Psoas muscle (tissue), 7 donors: ENCODE measurements at regions not wholly inside any gene's neighbourhood (a gene's known extent, or its start where the extent isn't known, plus 50 kb on each side); places are given as distances from the start of the nearest gene placed in this dataset.

Experiments used
- ATAC-seq, 4 donors: fragments of 200-7000 bp; cut with Tn5 transposase; one replicate each; pipeline ENCODE4 v1.9.1; 2020; ENCODE audit warnings: moderate library complexity in 3 of 4, mild to moderate bottlenecking in 2 of 4
- DNase-seq, 2 donors: peaks; one replicate each; pipeline ENCODE4 v3.0.0-alpha.2; 2020
- H3K27ac ChIP-seq: fragments of 200-600 bp; one replicate; pipeline ENCODE4 v1.8.0; 2022
- H3K27me3 ChIP-seq, 3 donors: fragments of 200-600 bp in 1 of 3; one replicate each; pipeline versions ENCODE4 v1.6.1 to v1.8.0; 2013 to 2022; ENCODE audit warnings: low read length in 2 of 3, mild to moderate bottlenecking in 2 of 3, moderate library complexity in 1 of 3; ENCODE audit not compliant: insufficient read depth in 3 of 3
- H3K36me3 ChIP-seq, 2 donors: fragments of 200-600 bp in 1 of 2; one replicate each; pipeline versions ENCODE4 v1.6.1 to v1.8.0; 2013 to 2022; ENCODE audit warnings: low read depth in 1 of 2, mild to moderate bottlenecking in 1 of 2, moderate library complexity in 1 of 2; ENCODE audit not compliant: insufficient read depth in 1 of 2
- H3K4me1 ChIP-seq: fragments of 200-600 bp; one replicate; pipeline ENCODE4 v1.8.0; 2022
- H3K4me3 ChIP-seq: fragments of 200-600 bp; one replicate; pipeline ENCODE4 v1.8.0; 2022; ENCODE audit warnings: mild to moderate bottlenecking
- H3K9me3 ChIP-seq: fragments of 200-600 bp; one replicate; pipeline ENCODE4 v1.8.0; 2022
- WGBS, 3 donors: extraction: QIAGEN DNeasy Blood & Tissue Kit; methylation state at CpG; one replicate each; pipeline versions ENCODE4 v1.1.6 to v1.1.7; 2013; 5-methylcytosine and 5-hydroxymethylcytosine counted together
- intact Hi-C, 2 donors: fragments of 100-400 bp; cut with DNase I; formaldehyde crosslinking; loops; one replicate each; pipeline versions ENCODE4 v1.11.0 to v1.14.2; 2022
- TF ChIP-seq, protein P1 (sequence below): fragments of 200-600 bp; IDR thresholded peaks from one replicate; pipeline ENCODE4 v1.8.0; 2022; ENCODE audit warnings: antibody characterized with exemption
- donor health status: healthy with polysubstance abuse.
- donor health status: DM: no; HTN: no; CAD: no; lungs with moderate emphysema.
- donor health status: Bipolar disorder and iron deficiency.
- donor health status: healthy.
- donor health status: DM: yes; HTN: yes; CAD: no.
- donor health status: DM: no; HTN: no; CAD: no.
- donor health status: DM: yes; HTN: yes; CAD: no.

DNA sequence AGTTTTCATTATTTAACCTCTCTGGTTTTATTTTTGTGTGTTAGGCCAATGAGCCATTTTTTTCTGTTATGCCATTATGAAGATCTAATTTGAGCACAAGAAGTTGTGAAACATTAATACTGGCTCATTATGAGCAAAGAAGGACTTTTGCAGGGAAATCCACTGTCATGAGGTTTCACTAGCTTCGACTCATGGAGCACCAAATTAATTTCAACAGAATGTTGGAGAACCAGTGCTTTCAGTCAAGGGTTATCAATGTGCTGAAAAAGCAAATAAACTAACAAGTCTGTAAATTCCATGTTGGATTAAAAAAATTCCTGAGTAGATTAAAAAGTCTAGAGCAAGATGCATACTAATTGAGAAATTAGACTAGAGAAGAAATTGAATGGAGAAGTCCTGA lies 594.2 kb upstream of the FZD8 start:
- intact Hi-C loops, result no loop called here
- ATAC-seq (no peak), DNase-seq (no peak)
- TF ChIP-seq, protein P1, sequence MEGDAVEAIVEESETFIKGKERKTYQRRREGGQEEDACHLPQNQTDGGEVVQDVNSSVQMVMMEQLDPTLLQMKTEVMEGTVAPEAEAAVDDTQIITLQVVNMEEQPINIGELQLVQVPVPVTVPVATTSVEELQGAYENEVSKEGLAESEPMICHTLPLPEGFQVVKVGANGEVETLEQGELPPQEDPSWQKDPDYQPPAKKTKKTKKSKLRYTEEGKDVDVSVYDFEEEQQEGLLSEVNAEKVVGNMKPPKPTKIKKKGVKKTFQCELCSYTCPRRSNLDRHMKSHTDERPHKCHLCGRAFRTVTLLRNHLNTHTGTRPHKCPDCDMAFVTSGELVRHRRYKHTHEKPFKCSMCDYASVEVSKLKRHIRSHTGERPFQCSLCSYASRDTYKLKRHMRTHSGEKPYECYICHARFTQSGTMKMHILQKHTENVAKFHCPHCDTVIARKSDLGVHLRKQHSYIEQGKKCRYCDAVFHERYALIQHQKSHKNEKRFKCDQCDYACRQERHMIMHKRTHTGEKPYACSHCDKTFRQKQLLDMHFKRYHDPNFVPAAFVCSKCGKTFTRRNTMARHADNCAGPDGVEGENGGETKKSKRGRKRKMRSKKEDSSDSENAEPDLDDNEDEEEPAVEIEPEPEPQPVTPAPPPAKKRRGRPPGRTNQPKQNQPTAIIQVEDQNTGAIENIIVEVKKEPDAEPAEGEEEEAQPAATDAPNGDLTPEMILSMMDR, result no peak
- Histone ChIP-seq H3K4me1 (no peaks in the 10 kb centered on the region), H3K27ac (no peak overlapping the region), H3K4me3 (no peak overlapping the region), H3K9me3 (peaks cover 12% of the 10 kb centered on the region), H3K36me3 (no peaks in the 10 kb centered on the region), H3K27me3 (no peaks in the 10 kb centered on the region)
- WGBS, 3 donors, result 77 to 88% (median 78%) methylated on average over 1 of the region's 1 CpG

- Histone ChIP-seq H3K9me3 (no peaks in the 10 kb centered on the region), H3K4me1 (no peaks in the 10 kb centered on the region), H3K27ac (no peak overlapping the region), H3K4me3 (no peak overlapping the region), H3K27me3 (no peaks in the 10 kb centered on the region), H3K36me3 (no peaks in the 10 kb centered on the region)
- 59 to 78% (median 66%) methylated on average over 3 of the region's 3 CpGs for WGBS, 3 donors
- intact Hi-C loops, result no loop called here
- TF ChIP-seq, protein P1, result no peak
- no peak for DNase-seq
- ATAC-seq, result no peak
Measured at GRCh38 chr10:36232935-36233334, 590.8 kb upstream of the FZD8 start.

DNA sequence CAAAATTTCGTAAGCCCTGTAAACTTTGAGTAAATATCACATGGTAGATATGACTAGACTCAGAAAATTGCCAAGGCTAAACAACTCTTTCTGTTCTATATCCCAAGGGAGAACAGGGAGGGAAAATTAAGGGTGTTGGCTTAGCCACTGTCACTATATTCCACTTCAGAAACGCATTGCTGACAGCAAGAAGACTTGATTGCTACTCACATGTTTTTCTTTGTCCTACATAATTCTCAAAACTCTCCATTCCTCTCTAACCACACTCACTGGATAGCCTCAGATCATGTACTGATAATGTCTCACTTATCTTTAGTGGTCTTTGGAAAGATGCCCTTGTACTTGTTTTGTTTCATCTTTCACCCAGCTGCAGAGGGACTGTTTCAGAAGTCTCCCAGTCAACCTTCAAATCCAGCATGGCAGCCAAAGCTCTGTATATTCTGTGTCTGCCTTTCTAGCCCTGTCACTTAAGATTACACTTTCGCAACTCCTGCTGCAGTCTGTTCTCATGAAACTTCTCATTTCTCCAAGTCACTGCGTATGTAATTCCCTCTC lies 582.4 kb upstream of the FZD8 start:
- H3K4me1 ChIP-seq, result no peaks in the 10 kb centered on the region
- ATAC-seq, result no peak
- no peak overlapping the region for H3K4me3 ChIP-seq
- H3K36me3 ChIP-seq, result no peaks in the 10 kb centered on the region
- no peak overlapping the region for H3K27ac ChIP-seq
- intact Hi-C loops, result no loop called here
- TF ChIP-seq, protein P1, result no peak
- H3K27me3 ChIP-seq, result no peaks in the 10 kb centered on the region
- no peaks in the 10 kb centered on the region for H3K9me3 ChIP-seq
- no peak for DNase-seq
- 92 to 95% (median 94%) methylated on average over 4 of the region's 4 CpGs for WGBS, 3 donors

DNA sequence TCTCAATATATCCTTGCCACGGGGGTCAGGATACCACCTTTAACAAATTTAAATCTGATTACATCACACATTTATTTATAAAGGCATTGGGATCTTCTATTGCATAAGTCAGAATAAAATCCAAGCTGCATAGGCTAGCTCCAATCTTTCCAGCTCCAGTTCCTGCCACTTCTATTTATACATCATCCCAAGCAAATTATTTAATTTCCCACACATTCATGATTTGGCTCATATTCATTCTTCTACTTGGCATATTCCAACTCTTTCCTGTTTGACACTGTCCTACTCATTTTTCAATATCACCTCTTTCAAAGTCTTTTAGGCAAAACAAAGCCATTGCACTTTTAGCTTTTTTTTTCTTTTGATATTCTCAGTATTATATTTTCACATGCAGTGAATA lies 579.0 kb upstream of the FZD8 start:
- intact Hi-C loops, result no loop called here
- WGBS, 3 donors, result 23 to 38% (median 33%) methylated on average over 1 of the region's 1 CpG

More for the DNA sequence above, 579.0 kb upstream of the FZD8 start:
- Histone ChIP-seq H3K9me3 (no peaks in the 10 kb centered on the region), H3K4me1 (no peaks in the 10 kb centered on the region), H3K4me3 (no peak overlapping the region), H3K36me3 (no peaks in the 10 kb centered on the region), H3K27me3 (no peaks in the 10 kb centered on the region), H3K27ac (no peak overlapping the region)
- TF ChIP-seq, protein P1, result no peak
- ATAC-seq (no peak), DNase-seq (no peak)
